ENCODE measurements at regions not wholly inside any gene's neighbourhood (a gene's known extent, or its start where the extent isn't known, plus 50 kb on each side); places are given as distances from the start of the nearest gene placed in this dataset.
"Not testable (repeated sequence)": the region's sequence is repeated elsewhere in the genome, so short reads cannot be mapped to it uniquely, and the experiment has no call there.

DNA sequence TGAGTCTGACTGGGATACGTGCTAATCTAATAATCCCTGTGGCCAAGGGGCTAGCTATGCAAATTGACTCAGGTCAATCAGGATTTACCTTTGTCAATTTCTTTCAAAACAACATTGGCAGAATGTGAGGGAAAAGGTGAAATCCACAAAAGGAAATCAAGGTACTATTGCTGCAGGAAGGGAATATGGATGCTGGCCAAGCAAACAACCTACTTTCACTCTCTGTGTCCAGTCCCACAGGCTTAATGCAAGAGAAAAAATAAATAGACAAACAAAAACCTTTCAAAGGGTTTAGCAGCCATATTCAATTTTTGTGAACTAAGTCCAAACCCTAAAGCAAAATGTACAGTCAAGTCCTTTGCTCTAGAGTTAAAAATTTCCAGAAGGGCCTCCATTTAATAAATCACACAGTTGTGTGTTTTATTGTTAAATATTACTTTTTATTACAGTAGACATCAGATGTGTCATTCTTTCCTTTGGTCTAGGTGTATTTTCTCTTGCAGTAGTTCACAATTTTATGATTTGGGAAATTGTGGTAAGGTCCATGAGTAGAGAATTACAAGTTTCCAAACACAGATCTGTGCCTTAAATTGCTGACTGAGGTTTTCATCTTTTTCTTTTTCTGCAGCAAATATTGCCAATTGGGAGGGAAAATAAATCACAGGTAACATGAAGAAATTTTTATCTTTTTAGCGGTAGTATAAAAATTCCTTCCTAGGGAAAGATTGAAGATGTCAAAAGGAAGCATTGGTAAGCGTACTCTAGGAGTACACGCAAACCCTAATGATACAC is 309.1 kb downstream of the DMAC1 start:
- TF ChIP-seq, protein P1, sequence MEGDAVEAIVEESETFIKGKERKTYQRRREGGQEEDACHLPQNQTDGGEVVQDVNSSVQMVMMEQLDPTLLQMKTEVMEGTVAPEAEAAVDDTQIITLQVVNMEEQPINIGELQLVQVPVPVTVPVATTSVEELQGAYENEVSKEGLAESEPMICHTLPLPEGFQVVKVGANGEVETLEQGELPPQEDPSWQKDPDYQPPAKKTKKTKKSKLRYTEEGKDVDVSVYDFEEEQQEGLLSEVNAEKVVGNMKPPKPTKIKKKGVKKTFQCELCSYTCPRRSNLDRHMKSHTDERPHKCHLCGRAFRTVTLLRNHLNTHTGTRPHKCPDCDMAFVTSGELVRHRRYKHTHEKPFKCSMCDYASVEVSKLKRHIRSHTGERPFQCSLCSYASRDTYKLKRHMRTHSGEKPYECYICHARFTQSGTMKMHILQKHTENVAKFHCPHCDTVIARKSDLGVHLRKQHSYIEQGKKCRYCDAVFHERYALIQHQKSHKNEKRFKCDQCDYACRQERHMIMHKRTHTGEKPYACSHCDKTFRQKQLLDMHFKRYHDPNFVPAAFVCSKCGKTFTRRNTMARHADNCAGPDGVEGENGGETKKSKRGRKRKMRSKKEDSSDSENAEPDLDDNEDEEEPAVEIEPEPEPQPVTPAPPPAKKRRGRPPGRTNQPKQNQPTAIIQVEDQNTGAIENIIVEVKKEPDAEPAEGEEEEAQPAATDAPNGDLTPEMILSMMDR (conservative IDR thresholded peaks at IDR 0.05), result no peak
- H3K4me3 Mint-ChIP-seq, result no peak overlapping the region
- no peaks in the 10 kb centered on the region for H3K9me3 Mint-ChIP-seq
- H3K36me3 Mint-ChIP-seq (ENCODE audit: low read depth), result no peaks in the 10 kb centered on the region
- peaks cover 25% of the 10 kb centered on the region for H3K4me1 Mint-ChIP-seq
- no peak overlapping the region for H3K27ac Mint-ChIP-seq (ENCODE audit: unreplicated experiment)
- no peaks in the 10 kb centered on the region for H3K27me3 Mint-ChIP-seq (ENCODE audit: low read depth)
- no peak for DNase-seq (ENCODE audit: low read depth, low spot score)

DNA sequence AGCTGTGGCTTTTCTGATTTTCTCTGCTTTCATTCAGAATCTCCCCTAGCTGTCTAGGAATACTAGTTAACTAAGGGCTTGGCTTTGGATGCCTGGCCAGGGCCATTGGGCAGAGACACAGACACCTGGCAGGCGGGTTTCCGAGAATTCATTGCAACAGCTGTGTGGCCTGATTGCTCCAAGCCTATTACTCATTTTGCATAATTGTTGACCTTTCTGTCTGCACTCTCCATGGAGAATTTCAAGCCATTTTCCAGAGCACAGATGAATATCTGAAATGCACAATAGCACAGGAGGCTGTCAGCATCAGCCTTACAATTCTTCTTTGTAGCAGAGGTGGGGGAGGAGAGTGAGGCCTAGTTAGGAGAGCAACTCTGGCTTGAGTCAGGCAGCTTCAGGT is 310.5 kb downstream of the DMAC1 start:
- H3K4me1 Mint-ChIP-seq, result peaks cover 23% of the 10 kb centered on the region
- no peak overlapping the region for H3K27ac Mint-ChIP-seq (ENCODE audit: unreplicated experiment)
- no peak overlapping the region for H3K4me3 Mint-ChIP-seq
- H3K27me3 Mint-ChIP-seq (ENCODE audit: low read depth), result no peaks in the 10 kb centered on the region
- no peak for DNase-seq (ENCODE audit: low read depth, low spot score)
- H3K9me3 Mint-ChIP-seq, result no peaks in the 10 kb centered on the region
- no peaks in the 10 kb centered on the region for H3K36me3 Mint-ChIP-seq (ENCODE audit: low read depth)
- TF ChIP-seq, protein P1 (conservative IDR thresholded peaks at IDR 0.05), result no peak

DNA sequence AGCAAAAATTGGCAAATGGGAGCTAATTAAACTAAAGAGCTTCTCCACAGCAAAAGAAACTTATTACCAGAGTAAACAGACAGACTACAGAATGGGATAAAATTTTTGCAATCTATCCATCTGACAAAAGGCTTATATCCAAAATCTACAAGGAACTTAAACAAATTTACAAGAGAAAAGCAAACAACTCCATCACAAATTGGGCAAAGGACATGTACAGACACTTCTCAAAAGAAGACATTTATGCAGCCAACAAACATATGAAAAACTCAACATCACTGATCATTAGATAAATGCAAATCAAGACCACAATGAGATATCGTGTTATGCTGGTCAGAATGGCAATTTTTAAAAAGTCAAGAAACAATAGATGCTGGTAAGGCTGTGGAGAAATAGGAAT is 315.6 kb downstream of the DMAC1 start:
- not testable (repeated sequence) for H3K27me3 Mint-ChIP-seq (ENCODE audit: low read depth); H3K4me1 Mint-ChIP-seq; H3K9me3 Mint-ChIP-seq; H3K4me3 Mint-ChIP-seq; DNase-seq (ENCODE audit: low read depth, low spot score); H3K27ac Mint-ChIP-seq (ENCODE audit: unreplicated experiment); H3K36me3 Mint-ChIP-seq (ENCODE audit: low read depth)

- Mint-ChIP-seq H3K4me3 (no peak overlapping the region), H3K27ac (ENCODE audit: unreplicated experiment) (no peak overlapping the region), H3K9me3 (peaks cover 8% of the 10 kb centered on the region), H3K36me3 (ENCODE audit: low read depth) (no peaks in the 10 kb centered on the region), H3K27me3 (ENCODE audit: low read depth) (no peaks in the 10 kb centered on the region), H3K4me1 (no peaks in the 10 kb centered on the region)
- TF ChIP-seq, protein P1 (conservative IDR thresholded peaks at IDR 0.05), result no peak
- DNase-seq (ENCODE audit: low read depth, low spot score), result no peak
These were observed 318.0 kb downstream of the DMAC1 start for GRCh38 chr9:7481570-7481969.

DNA sequence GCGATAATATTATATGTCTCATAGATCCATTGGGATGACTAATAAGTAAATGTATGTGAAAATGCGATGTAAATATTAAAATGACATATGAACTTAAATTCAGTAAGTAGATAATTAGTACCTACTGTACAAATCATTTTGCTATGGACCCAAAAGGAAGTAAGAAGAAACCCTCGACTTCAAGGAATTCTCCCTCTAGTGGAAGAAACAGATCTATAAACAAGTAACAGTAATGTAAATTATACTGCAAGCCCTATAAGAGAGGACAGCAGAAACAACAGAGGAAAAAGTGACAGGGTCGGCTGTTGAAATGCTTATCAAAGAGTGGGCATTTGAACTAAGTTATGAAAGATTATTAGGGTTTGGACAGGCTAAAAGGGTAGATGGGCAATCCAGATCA is 320.3 kb downstream of the DMAC1 start:
- no peak for DNase-seq (ENCODE audit: low read depth, low spot score)
- TF ChIP-seq, protein P1 (conservative IDR thresholded peaks at IDR 0.05), result peak; percentile 28
- H3K36me3 Mint-ChIP-seq (ENCODE audit: low read depth), result no peaks in the 10 kb centered on the region
- H3K27ac Mint-ChIP-seq (ENCODE audit: unreplicated experiment), result no peak overlapping the region
- no peaks in the 10 kb centered on the region for H3K27me3 Mint-ChIP-seq (ENCODE audit: low read depth)
- peaks cover 8% of the 10 kb centered on the region for H3K9me3 Mint-ChIP-seq
- no peaks in the 10 kb centered on the region for H3K4me1 Mint-ChIP-seq
- H3K4me3 Mint-ChIP-seq, result no peak overlapping the region

DNA sequence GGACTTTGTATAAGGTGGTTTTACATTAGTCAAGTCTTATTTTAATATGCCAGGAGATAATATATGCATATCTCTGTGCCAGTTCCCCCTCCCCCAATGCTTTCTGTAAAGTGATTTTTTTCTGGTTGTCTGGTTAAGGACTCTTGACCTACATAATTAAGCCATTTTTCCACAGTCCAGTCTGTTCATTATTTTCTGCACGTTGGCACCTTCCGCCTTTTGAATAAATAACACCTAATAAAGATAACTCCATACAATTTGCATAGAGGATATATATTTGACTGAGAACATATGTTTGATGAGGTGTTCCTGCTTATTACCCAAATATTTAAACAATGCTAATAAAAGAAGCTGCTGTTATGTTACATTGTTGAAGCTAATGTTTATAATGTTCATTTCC is 320.9 kb downstream of the DMAC1 start:
- TF ChIP-seq, protein P1 (conservative IDR thresholded peaks at IDR 0.05), result no peak
- Mint-ChIP-seq H3K27me3 (ENCODE audit: low read depth) (no peaks in the 10 kb centered on the region), H3K4me3 (no peak overlapping the region), H3K27ac (ENCODE audit: unreplicated experiment) (no peak overlapping the region), H3K4me1 (no peaks in the 10 kb centered on the region), H3K9me3 (peaks cover 8% of the 10 kb centered on the region), H3K36me3 (ENCODE audit: low read depth) (no peaks in the 10 kb centered on the region)
- DNase-seq (ENCODE audit: low read depth, low spot score), result no peak
